ENCODE measurements at regions not wholly inside any gene's neighbourhood (a gene's known extent, or its start where the extent isn't known, plus 50 kb on each side); places are given as distances from the start of the nearest gene placed in this dataset.

- TF ChIP-seq MLX (CRISPR knock-in tag; IDR thresholded peaks at IDR 0.05) (no peak), FOXP4 (CRISPR knock-in tag; IDR thresholded peaks at IDR 0.05) (no peak), ZNF425 (CRISPR knock-in tag; conservative IDR thresholded peaks at IDR 0.05) (no peak), GRHL2 (CRISPR knock-in tag; IDR thresholded peaks at IDR 0.05; ENCODE audit: insufficient replicate concordance, severe bottlenecking) (no peak), ATF1 (CRISPR knock-in tag; IDR thresholded peaks at IDR 0.05) (no peak), IRF1 (CRISPR knock-in tag; IDR thresholded peaks at IDR 0.05) (no peak)
These were observed 72.2 kb upstream of the NUPR2 start (continued) for GRCh38 chr7:56188376-56188775.

- Mint-ChIP-seq H3K4me1 (no peaks in the 10 kb centered on the region), H3K36me3 (peaks cover 71% of the 10 kb centered on the region), H3K4me3 (no peak overlapping the region), H3K9me3 (peaks cover 86% of the 10 kb centered on the region), H3K27me3 (ENCODE audit: low read depth) (peaks cover 9% of the 10 kb centered on the region; the same call in 1 of the 2 replicates), H3K27ac (no peak overlapping the region)
- DNase-seq (ENCODE audit: low spot score) (no peak), ATAC-seq (no peak)
- ChIA-PET POLR2A (no interaction called here), CTCF (no interaction called here)
- TF ChIP-seq NR3C1 (CRISPR knock-in tag; conservative IDR thresholded peaks at IDR 0.05; ENCODE audit: low read depth) (no peak), ZNF416 (CRISPR knock-in tag; IDR thresholded peaks at IDR 0.05) (no peak), ESRRA (CRISPR knock-in tag; IDR thresholded peaks at IDR 0.05; ENCODE audit: borderline replicate concordance) (no peak), ZNF121 (CRISPR knock-in tag; IDR thresholded peaks at IDR 0.05) (no peak), E2F5 (CRISPR knock-in tag; IDR thresholded peaks at IDR 0.05) (no peak)
These were observed 64.8 kb upstream of the NUPR2 start for GRCh38 chr7:56181010-56181409.

GRCh38 chr7:56175771-56176170 lies 59.6 kb upstream of the NUPR2 start:
- CTCF ChIA-PET, result no interaction called here
- Mint-ChIP-seq H3K27me3 (ENCODE audit: low read depth) (peaks cover 18% of the 10 kb centered on the region; the same call in 1 of the 2 replicates), H3K9me3 (peaks cover 75% of the 10 kb centered on the region), H3K27ac (no peak overlapping the region), H3K36me3 (peaks cover 63% of the 10 kb centered on the region), H3K4me3 (no peak overlapping the region), H3K4me1 (no peaks in the 10 kb centered on the region)
- DNase-seq (ENCODE audit: low spot score), result no peak
- POLR2A ChIA-PET, result no interaction called here
- no peak for TF ChIP-seq CREM (CRISPR knock-in tag; IDR thresholded peaks at IDR 0.05)
- TF ChIP-seq ATF6 (CRISPR knock-in tag; IDR thresholded peaks at IDR 0.05), result no peak
- no peak for TF ChIP-seq GABPB1 (CRISPR knock-in tag; IDR thresholded peaks at IDR 0.05)
- TF ChIP-seq HMGXB4 (CRISPR knock-in tag; IDR thresholded peaks at IDR 0.05), result no peak
- no peak for TF ChIP-seq GRHL2 (CRISPR knock-in tag; IDR thresholded peaks at IDR 0.05; ENCODE audit: insufficient replicate concordance, severe bottlenecking)
- no peak for TF ChIP-seq ZNF532 (CRISPR knock-in tag; IDR thresholded peaks at IDR 0.05; ENCODE audit: borderline replicate concordance)
- no peak for TF ChIP-seq ZNF263 (CRISPR knock-in tag; IDR thresholded peaks at IDR 0.05; ENCODE audit: low read depth)
- TF ChIP-seq ELF4 (CRISPR knock-in tag; IDR thresholded peaks at IDR 0.05; ENCODE audit: low read depth), result no peak
- ATAC-seq, result no peak

Data from WTC11 (cell line).